BLaER1 (cell line): ENCODE measurements at regions not wholly inside any gene's neighbourhood (a gene's known extent, or its start where the extent isn't known, plus 50 kb on each side); places are given as distances from the start of the nearest gene placed in this dataset.

Experiments used
- H3K27ac ChIP-seq: shearing (Covaris generic); formaldehyde crosslinking; 2 replicates; pipeline ENCODE4 v1.8.1; 2022
- H3K27me3 ChIP-seq: shearing (Covaris generic); formaldehyde crosslinking; 2 replicates; pipeline ENCODE4 v1.8.1; 2022
- H3K36me3 ChIP-seq: shearing (Covaris generic); formaldehyde crosslinking; 2 replicates; pipeline ENCODE4 v1.8.1; 2022
- H3K4me1 ChIP-seq: shearing (Covaris generic); formaldehyde crosslinking; 2 replicates; pipeline ENCODE4 v1.8.1; 2022
- H3K4me2 ChIP-seq: shearing (Covaris generic); formaldehyde crosslinking; 2 replicates; pipeline ENCODE4 v1.8.1; 2022
- H3K4me3 ChIP-seq: shearing (Covaris generic); formaldehyde crosslinking; 2 replicates; pipeline ENCODE4 v1.8.1; 2022
- H3K9ac ChIP-seq: shearing (Covaris generic); formaldehyde crosslinking; 2 replicates; pipeline ENCODE4 v1.8.1; 2022
- H3K9me3 ChIP-seq: shearing (Covaris generic); formaldehyde crosslinking; 2 replicates; pipeline ENCODE4 v1.8.1; 2022
- H4K20me1 ChIP-seq: shearing (Covaris generic); formaldehyde crosslinking; 2 replicates; pipeline ENCODE4 v1.8.1; 2022
- Cebpa-rat ChIP-seq: shearing (Covaris generic); IDR thresholded peaks from 2 replicates; pipeline ENCODE4 v1.8.1; 2022

- no peaks in the 10 kb centered on the region for H4K20me1 ChIP-seq
- H3K4me2 ChIP-seq = no peak overlapping the region
- no peak overlapping the region for H3K9ac ChIP-seq
- no peaks in the 10 kb centered on the region for H3K9me3 ChIP-seq
- no peak overlapping the region for H3K27ac ChIP-seq
- H3K4me3 ChIP-seq = no peak overlapping the region
- H3K36me3 ChIP-seq = no peaks in the 10 kb centered on the region
- no peak for TF ChIP-seq Cebpa-rat
- H3K27me3 ChIP-seq = no peaks in the 10 kb centered on the region
- H3K4me1 ChIP-seq = no peaks in the 10 kb centered on the region
Observed at GRCh38 chr2:209367075-209367747, 56.6 kb upstream of the MAP2 start.

GRCh38 chr2:209368406-209368805 is 55.4 kb upstream of the MAP2 start:
- H3K27me3 ChIP-seq = no peaks in the 10 kb centered on the region
- no peak overlapping the region for H3K9ac ChIP-seq
- no peaks in the 10 kb centered on the region for H3K36me3 ChIP-seq
- no peaks in the 10 kb centered on the region for H4K20me1 ChIP-seq
- H3K27ac ChIP-seq = no peak overlapping the region
- TF ChIP-seq Cebpa-rat = no peak
- no peak overlapping the region for H3K4me2 ChIP-seq
- H3K4me3 ChIP-seq = no peak overlapping the region
- H3K9me3 ChIP-seq = no peaks in the 10 kb centered on the region
- no peaks in the 10 kb centered on the region for H3K4me1 ChIP-seq

GRCh38 chr2:209368914-209369313 is 54.9 kb upstream of the MAP2 start:
- Histone ChIP-seq H3K27me3 (no peaks in the 10 kb centered on the region), H3K4me2 (no peak overlapping the region), H4K20me1 (no peaks in the 10 kb centered on the region), H3K4me1 (no peaks in the 10 kb centered on the region), H3K36me3 (no peaks in the 10 kb centered on the region), H3K9me3 (no peaks in the 10 kb centered on the region), H3K4me3 (no peak overlapping the region), H3K27ac (no peak overlapping the region), H3K9ac (no peak overlapping the region)
- TF ChIP-seq Cebpa-rat = no peak

- Histone ChIP-seq H3K4me3 (no peak overlapping the region), H3K4me1 (no peaks in the 10 kb centered on the region), H3K27me3 (no peaks in the 10 kb centered on the region), H3K9me3 (no peaks in the 10 kb centered on the region), H3K9ac (no peak overlapping the region), H3K4me2 (no peak overlapping the region), H3K36me3 (no peaks in the 10 kb centered on the region), H4K20me1 (no peaks in the 10 kb centered on the region), H3K27ac (no peak overlapping the region)
- TF ChIP-seq Cebpa-rat = no peak
Observed at GRCh38 chr2:209369656-209370055, 54.2 kb upstream of the MAP2 start.

GRCh38 chr2:209371407-209371806 is 52.4 kb upstream of the MAP2 start:
- TF ChIP-seq Cebpa-rat = no peak
- Histone ChIP-seq H3K4me1 (no peaks in the 10 kb centered on the region), H3K4me3 (no peak overlapping the region), H3K36me3 (no peaks in the 10 kb centered on the region), H3K9ac (no peak overlapping the region), H3K27ac (no peak overlapping the region), H4K20me1 (no peaks in the 10 kb centered on the region), H3K27me3 (no peaks in the 10 kb centered on the region), H3K4me2 (no peak overlapping the region), H3K9me3 (peaks cover 3% of the 10 kb centered on the region; the same call in 1 of the 2 replicates)
